ENCODE measurements at regions not wholly inside any gene's neighbourhood (a gene's known extent, or its start where the extent isn't known, plus 50 kb on each side); places are given as distances from the start of the nearest gene placed in this dataset.

DNA sequence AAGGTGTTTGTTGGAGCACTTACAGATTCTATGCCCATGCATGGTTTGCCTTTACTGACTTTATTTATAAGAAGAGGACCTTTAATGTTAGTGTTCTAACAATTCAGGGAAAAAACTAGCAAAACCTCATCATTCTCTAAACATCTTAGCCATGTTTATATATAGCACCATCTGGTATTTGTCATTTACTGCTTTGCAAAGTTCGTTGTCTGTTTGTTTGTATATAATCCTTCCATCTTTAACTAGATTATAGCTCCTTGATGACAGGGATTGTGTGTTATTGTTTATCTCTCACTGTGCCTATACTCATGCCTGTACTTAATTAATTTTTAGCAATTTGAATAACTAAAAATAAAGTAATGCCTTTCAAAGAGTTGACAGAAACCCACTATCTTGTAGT lies 170.6 kb upstream of the PACRGL start:
- no peaks in the 10 kb centered on the region for H3K27me3 Mint-ChIP-seq
- WGBS (ENCODE audit: insufficient coverage), result no CpG with 5 or more reads among the region's 1 CpG
- no peak overlapping the region for H3K27ac Mint-ChIP-seq
- ATAC-seq (replicated peaks in 1 of 4) (no peak), DNase-seq (no peak)
- ChIA-PET POLR2A (no interaction called here), CTCF (no interaction called here)
- Histone ChIP-seq H3K27ac (ENCODE audit: low read length) (no peak overlapping the region), H3K36me3 (ENCODE audit: control insufficient read depth in 2 of 2, extremely low read depth in 1 of 2, insufficient read depth in 1 of 2, low read length in 1 of 2) (no peaks in the 10 kb centered on the region), H3K9me3 (no peaks in the 10 kb centered on the region), H3K4me3 (ENCODE audit: control insufficient read depth in 1 of 2, extremely low read depth in 1 of 2, low read length in 1 of 2) (no peak overlapping the region), H3K27me3 (replicated peaks in 1 of 2; ENCODE audit: control insufficient read depth in 2 of 2, extremely low read depth in 1 of 2, insufficient read depth in 2 of 2, low read length in 1 of 2) (no peaks in the 10 kb centered on the region), H3K4me1 (ENCODE audit: control insufficient read depth in 1 of 2, extremely low read depth in 1 of 2, insufficient read depth in 2 of 2, low read length in 2 of 2) (no peaks in the 10 kb centered on the region)
- no peaks in the 10 kb centered on the region for H3K36me3 Mint-ChIP-seq
- H3K9me3 Mint-ChIP-seq, result peaks cover 0 to 3% (median 0%) of the 10 kb centered on the region in 3 donors
- no peak overlapping the region for H3K4me3 Mint-ChIP-seq
- no peaks in the 10 kb centered on the region for H3K4me1 Mint-ChIP-seq

DNA sequence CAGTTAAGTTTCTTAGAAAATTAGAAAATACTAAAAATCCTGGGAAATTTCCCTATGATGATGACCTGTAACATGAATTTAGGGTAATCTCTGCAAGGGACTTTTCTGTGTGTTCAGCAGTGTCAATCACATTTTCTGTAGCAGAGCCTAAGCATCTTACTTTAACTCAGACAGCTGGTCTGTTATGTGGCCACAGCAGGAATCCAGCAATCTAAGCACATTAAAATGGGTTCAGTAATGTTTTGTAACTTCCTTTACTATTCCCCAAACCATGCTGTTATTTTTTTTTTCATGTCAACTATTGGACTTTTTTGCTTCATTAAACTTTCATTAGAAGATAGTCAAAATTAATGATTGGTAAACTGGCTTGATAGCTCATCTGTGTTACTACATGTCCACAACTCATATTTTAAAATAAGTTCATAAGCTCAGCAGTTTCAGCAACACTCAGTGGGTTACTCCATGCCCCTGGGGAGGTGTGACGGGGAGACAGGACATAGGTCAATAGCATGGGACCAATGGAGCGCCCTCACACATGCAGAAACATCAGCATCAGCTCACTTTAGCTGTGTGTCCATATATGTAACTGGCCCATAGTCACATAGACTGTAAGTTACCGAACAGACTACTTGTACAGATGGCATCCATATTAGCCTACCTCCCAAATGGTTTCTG lies 168.0 kb upstream of the PACRGL start:
- Histone ChIP-seq H3K4me1 (ENCODE audit: control insufficient read depth in 1 of 2, extremely low read depth in 1 of 2, insufficient read depth in 2 of 2, low read length in 2 of 2) (no peaks in the 10 kb centered on the region), H3K36me3 (ENCODE audit: control insufficient read depth in 2 of 2, extremely low read depth in 1 of 2, insufficient read depth in 1 of 2, low read length in 1 of 2) (no peaks in the 10 kb centered on the region), H3K27me3 (replicated peaks in 1 of 2; ENCODE audit: control insufficient read depth in 2 of 2, extremely low read depth in 1 of 2, insufficient read depth in 2 of 2, low read length in 1 of 2) (no peaks in the 10 kb centered on the region), H3K9me3 (no peaks in the 10 kb centered on the region), H3K4me3 (ENCODE audit: control insufficient read depth in 1 of 2, extremely low read depth in 1 of 2, low read length in 1 of 2) (no peak overlapping the region), H3K27ac (ENCODE audit: low read length) (no peak overlapping the region)
- DNase-seq (no peak), ATAC-seq (replicated peaks in 1 of 4) (no peak)
- Mint-ChIP-seq H3K4me1 (no peaks in the 10 kb centered on the region), H3K4me3 (no peak overlapping the region), H3K9me3 (peaks cover 0 to 3% (median 0%) of the 10 kb centered on the region in 3 donors), H3K36me3 (no peaks in the 10 kb centered on the region), H3K27ac (no peak overlapping the region), H3K27me3 (no peaks in the 10 kb centered on the region)
- WGBS (ENCODE audit: insufficient coverage), result 78% methylated on average over 2 of the region's 3 CpGs
- CTCF ChIA-PET, result no interaction called here
- POLR2A ChIA-PET, result no interaction called here

DNA sequence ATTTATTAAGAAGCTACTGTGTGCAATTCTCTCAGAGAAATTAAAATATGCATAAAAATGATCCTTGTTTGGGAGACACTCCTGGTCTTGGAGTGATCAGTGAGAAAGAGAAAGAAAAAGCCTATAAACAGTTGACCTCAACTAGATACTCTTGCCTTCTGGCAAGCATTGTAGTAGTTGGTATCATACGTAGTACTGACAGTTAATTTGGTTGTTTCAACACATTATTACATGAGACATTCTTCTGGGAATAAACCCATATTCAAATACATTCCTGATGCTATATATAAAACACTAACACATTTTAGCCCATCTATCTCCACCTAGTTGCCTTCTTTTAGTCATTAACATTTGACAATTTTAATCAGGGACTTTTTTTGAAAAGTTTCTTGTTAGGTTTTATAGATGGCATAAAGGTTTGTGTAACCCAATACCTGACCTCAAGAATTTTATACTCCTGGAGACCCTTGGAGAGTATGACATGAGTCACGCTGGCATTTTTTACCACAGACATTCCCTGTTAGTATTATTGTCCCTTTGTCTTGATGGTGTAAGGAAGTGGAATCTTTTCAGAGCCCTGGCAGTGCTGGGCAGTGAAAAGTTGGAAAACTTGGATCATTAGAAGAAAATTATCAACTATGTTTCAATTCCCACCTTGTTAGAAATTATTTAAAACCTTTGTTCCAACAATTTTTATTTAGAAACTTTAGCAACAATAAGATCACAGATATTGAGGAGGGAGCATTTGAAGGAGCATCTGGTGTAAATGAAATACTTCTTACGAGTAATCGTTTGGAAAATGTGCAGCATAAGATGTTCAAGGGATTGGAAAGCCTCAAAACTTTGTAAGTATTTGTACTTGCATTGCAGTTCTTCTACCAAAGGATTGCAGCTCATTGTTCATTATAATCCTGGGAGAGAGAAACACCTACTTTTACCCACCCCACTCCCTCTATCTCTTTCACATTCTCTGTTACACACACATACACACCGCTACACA lies 167.1 kb upstream of the PACRGL start:
- Mint-ChIP-seq H3K27ac (no peak overlapping the region), H3K36me3 (no peaks in the 10 kb centered on the region), H3K4me3 (no peak overlapping the region), H3K9me3 (peaks cover 0 to under 1% (median 0%) of the 10 kb centered on the region in 3 donors), H3K4me1 (no peaks in the 10 kb centered on the region), H3K27me3 (no peaks in the 10 kb centered on the region)
- ChIA-PET CTCF (no interaction called here), POLR2A (no interaction called here)
- DNase-seq, result no peak
- H3K27ac ChIP-seq (ENCODE audit: low read length), result no peak overlapping the region
- H3K9me3 ChIP-seq, result no peaks in the 10 kb centered on the region
- 91% methylated on average over 1 of the region's 5 CpGs for WGBS (ENCODE audit: insufficient coverage)
- H3K36me3 ChIP-seq (ENCODE audit: control insufficient read depth in 2 of 2, extremely low read depth in 1 of 2, insufficient read depth in 1 of 2, low read length in 1 of 2), result no peaks in the 10 kb centered on the region
- no peaks in the 10 kb centered on the region for H3K27me3 ChIP-seq (replicated peaks in 1 of 2; ENCODE audit: control insufficient read depth in 2 of 2, extremely low read depth in 1 of 2, insufficient read depth in 2 of 2, low read length in 1 of 2)
- H3K4me1 ChIP-seq (ENCODE audit: control insufficient read depth in 1 of 2, extremely low read depth in 1 of 2, insufficient read depth in 2 of 2, low read length in 2 of 2), result no peaks in the 10 kb centered on the region
- ATAC-seq (replicated peaks in 1 of 4), result no peak
- H3K4me3 ChIP-seq (ENCODE audit: control insufficient read depth in 1 of 2, extremely low read depth in 1 of 2, low read length in 1 of 2), result no peak overlapping the region

- CTCF ChIA-PET, result interaction anchor here in 1 of 2 donors (0.6 kb wide), 1 partner anchor 1161 kb away, joined by 7 read pairs; no protein-coding TSS in a partner anchor
- Mint-ChIP-seq H3K27ac (no peak overlapping the region), H3K4me3 (no peak overlapping the region), H3K36me3 (no peaks in the 10 kb centered on the region), H3K4me1 (no peaks in the 10 kb centered on the region), H3K27me3 (no peaks in the 10 kb centered on the region), H3K9me3 (no peaks in the 10 kb centered on the region)
- ATAC-seq (replicated peaks in 1 of 4), result no peak
- Histone ChIP-seq H3K4me3 (ENCODE audit: control insufficient read depth in 1 of 2, extremely low read depth in 1 of 2, low read length in 1 of 2) (no peak overlapping the region), H3K9me3 (no peaks in the 10 kb centered on the region), H3K36me3 (ENCODE audit: control insufficient read depth in 2 of 2, extremely low read depth in 1 of 2, insufficient read depth in 1 of 2, low read length in 1 of 2) (no peaks in the 10 kb centered on the region), H3K27ac (ENCODE audit: low read length) (no peak overlapping the region), H3K4me1 (ENCODE audit: control insufficient read depth in 1 of 2, extremely low read depth in 1 of 2, insufficient read depth in 2 of 2, low read length in 2 of 2) (no peaks in the 10 kb centered on the region), H3K27me3 (replicated peaks in 1 of 2; ENCODE audit: control insufficient read depth in 2 of 2, extremely low read depth in 1 of 2, insufficient read depth in 2 of 2, low read length in 1 of 2) (no peaks in the 10 kb centered on the region)
- WGBS (ENCODE audit: insufficient coverage), result 100% methylated on average over 1 of the region's 5 CpGs
- DNase-seq, result no peak
- POLR2A ChIA-PET, result no interaction called here
These were observed 161.4 kb upstream of the PACRGL start for GRCh38 chr4:20538905-20539304.

DNA sequence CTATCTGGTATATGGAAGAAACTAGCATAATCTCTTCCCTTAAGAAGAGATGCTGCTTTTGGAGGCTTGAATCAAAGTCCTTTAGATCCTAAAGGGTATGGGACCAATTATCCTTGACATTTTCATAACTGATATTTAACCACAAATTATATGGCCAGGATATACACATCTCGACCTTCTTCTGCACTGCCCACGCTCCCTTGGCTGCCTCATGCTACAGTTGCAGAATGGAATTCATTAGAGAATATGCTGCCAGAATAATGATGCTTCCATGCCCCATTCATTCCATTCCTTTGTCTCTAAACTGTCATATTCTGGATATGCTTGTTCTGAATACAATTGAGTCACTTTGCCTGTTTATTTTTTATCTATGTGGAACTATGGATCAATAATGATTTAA lies 157.1 kb upstream of the PACRGL start:
- CTCF ChIA-PET, result no interaction called here
- Histone ChIP-seq H3K4me1 (ENCODE audit: control insufficient read depth in 1 of 2, extremely low read depth in 1 of 2, insufficient read depth in 2 of 2, low read length in 2 of 2) (no peaks in the 10 kb centered on the region), H3K27ac (ENCODE audit: low read length) (no peak overlapping the region), H3K4me3 (ENCODE audit: control insufficient read depth in 1 of 2, extremely low read depth in 1 of 2, low read length in 1 of 2) (no peak overlapping the region), H3K9me3 (no peaks in the 10 kb centered on the region), H3K27me3 (replicated peaks in 1 of 2; ENCODE audit: control insufficient read depth in 2 of 2, extremely low read depth in 1 of 2, insufficient read depth in 2 of 2, low read length in 1 of 2) (no peaks in the 10 kb centered on the region), H3K36me3 (ENCODE audit: control insufficient read depth in 2 of 2, extremely low read depth in 1 of 2, insufficient read depth in 1 of 2, low read length in 1 of 2) (no peaks in the 10 kb centered on the region)
- H3K27me3 Mint-ChIP-seq, result no peaks in the 10 kb centered on the region
- H3K27ac Mint-ChIP-seq, result no peak overlapping the region
- no peak overlapping the region for H3K4me3 Mint-ChIP-seq
- POLR2A ChIA-PET, result no interaction called here
- no peaks in the 10 kb centered on the region for H3K36me3 Mint-ChIP-seq
- DNase-seq (no peak), ATAC-seq (replicated peaks in 1 of 4) (no peak)
- peaks cover 0 to 1% (median 0%) of the 10 kb centered on the region in 3 donors for H3K9me3 Mint-ChIP-seq
- H3K4me1 Mint-ChIP-seq, result no peaks in the 10 kb centered on the region
- WGBS (ENCODE audit: insufficient coverage), result no CpG with 5 or more reads among the region's 2 CpGs

DNA sequence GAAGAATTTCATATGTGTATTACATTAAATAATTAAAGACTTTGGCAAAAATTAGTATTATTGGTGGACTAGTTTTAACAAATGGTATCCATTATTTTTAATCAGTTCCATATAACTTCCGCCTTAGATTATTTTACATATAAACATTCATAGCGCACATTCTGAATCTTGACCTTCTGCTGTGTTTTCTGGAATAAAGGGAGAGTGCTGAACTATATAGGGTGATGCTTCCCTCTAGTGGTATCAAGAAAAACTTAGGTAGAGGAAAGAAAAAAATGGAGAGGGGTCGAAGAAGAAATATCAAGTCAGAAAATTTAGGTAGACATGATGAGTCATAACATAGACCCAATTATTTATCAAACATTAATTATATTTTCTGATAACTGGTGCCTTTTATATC lies 155.6 kb upstream of the PACRGL start:
- Mint-ChIP-seq H3K36me3 (no peaks in the 10 kb centered on the region), H3K4me1 (no peaks in the 10 kb centered on the region), H3K27ac (no peak overlapping the region), H3K9me3 (peaks cover 0 to 1% (median 0%) of the 10 kb centered on the region in 3 donors), H3K27me3 (no peaks in the 10 kb centered on the region), H3K4me3 (no peak overlapping the region)
- ChIA-PET CTCF (no interaction called here), POLR2A (no interaction called here)
- no peak overlapping the region for H3K27ac ChIP-seq (ENCODE audit: low read length)
- H3K4me3 ChIP-seq (ENCODE audit: control insufficient read depth in 1 of 2, extremely low read depth in 1 of 2, low read length in 1 of 2), result no peak overlapping the region
- WGBS (ENCODE audit: insufficient coverage), result no CpG with 5 or more reads among the region's 3 CpGs
- no peaks in the 10 kb centered on the region for H3K27me3 ChIP-seq (replicated peaks in 1 of 2; ENCODE audit: control insufficient read depth in 2 of 2, extremely low read depth in 1 of 2, insufficient read depth in 2 of 2, low read length in 1 of 2)
- H3K36me3 ChIP-seq (ENCODE audit: control insufficient read depth in 2 of 2, extremely low read depth in 1 of 2, insufficient read depth in 1 of 2, low read length in 1 of 2), result no peaks in the 10 kb centered on the region
- DNase-seq, result no peak
- H3K9me3 ChIP-seq, result no peaks in the 10 kb centered on the region
- no peak for ATAC-seq (replicated peaks in 1 of 4)
- H3K4me1 ChIP-seq (ENCODE audit: control insufficient read depth in 1 of 2, extremely low read depth in 1 of 2, insufficient read depth in 2 of 2, low read length in 2 of 2), result no peaks in the 10 kb centered on the region

Data from T-cell (primary cell).